ENCODE measurements at regions not wholly inside any gene's neighbourhood (a gene's known extent, or its start where the extent isn't known, plus 50 kb on each side); places are given as distances from the start of the nearest gene placed in this dataset.

- no peak for DNase-seq
Observed at GRCh38 chr9:106358331-106358730, 504.6 kb upstream of the ZNF462 start.

- no peak for DNase-seq
Observed at GRCh38 chr9:106376689-106377088, 486.3 kb upstream of the ZNF462 start.

- no peak for DNase-seq
Observed at GRCh38 chr9:106383072-106383471, 479.9 kb upstream of the ZNF462 start.

GRCh38 chr9:106387965-106388364, 475.0 kb upstream of the ZNF462 start:
- no peak for DNase-seq

- no peak for DNase-seq
Observed at GRCh38 chr9:106393226-106393625, 469.7 kb upstream of the ZNF462 start.

GRCh38 chr9:106400170-106400569, 462.8 kb upstream of the ZNF462 start:
- DNase-seq, result no peak

- no peak for DNase-seq
Observed at GRCh38 chr9:106400950-106401349, 462.0 kb upstream of the ZNF462 start.

GRCh38 chr9:106403081-106403480, 459.9 kb upstream of the ZNF462 start:
- no peak for DNase-seq

- no peak for DNase-seq
Observed at GRCh38 chr9:106404137-106404536, 458.8 kb upstream of the ZNF462 start.

GRCh38 chr9:106405871-106406435, 457.0 kb upstream of the ZNF462 start:
- DNase-seq, result no peak

GRCh38 chr9:106414042-106414441, 448.9 kb upstream of the ZNF462 start:
- DNase-seq, result no peak

GRCh38 chr9:106417685-106418084, 445.3 kb upstream of the ZNF462 start:
- DNase-seq, result no peak

GRCh38 chr9:106419829-106420228, 443.1 kb upstream of the ZNF462 start:
- DNase-seq, result no peak

- no peak for DNase-seq
Observed at GRCh38 chr9:106420511-106420944, 442.4 kb upstream of the ZNF462 start.

GRCh38 chr9:106421772-106422171, 441.2 kb upstream of the ZNF462 start:
- no peak for DNase-seq

GRCh38 chr9:106423575-106423974, 439.4 kb upstream of the ZNF462 start:
- DNase-seq, result no peak

GRCh38 chr9:106432631-106433030, 430.3 kb upstream of the ZNF462 start:
- DNase-seq, result no peak

GRCh38 chr9:106438928-106439327, 424.0 kb upstream of the ZNF462 start:
- no peak for DNase-seq

GRCh38 chr9:106441283-106441682, 421.7 kb upstream of the ZNF462 start:
- no peak for DNase-seq

- DNase-seq, result no peak
Observed at GRCh38 chr9:106443520-106443919, 419.4 kb upstream of the ZNF462 start.

GRCh38 chr9:106445107-106445506, 417.9 kb upstream of the ZNF462 start:
- DNase-seq, result no peak

GRCh38 chr9:106449336-106449927, 413.5 kb upstream of the ZNF462 start:
- no peak for DNase-seq

- no peak for DNase-seq
Observed at GRCh38 chr9:106450549-106450948, 412.4 kb upstream of the ZNF462 start.

- DNase-seq, result no peak
Observed at GRCh38 chr9:106451223-106451622, 411.7 kb upstream of the ZNF462 start.

GRCh38 chr9:106456581-106456980, 406.4 kb upstream of the ZNF462 start:
- DNase-seq, result no peak
